Activated naive CD8-positive, alpha-beta T cell treated with anti-CD3 and anti-CD28 coated beads, Interleukin-2, amount 50 U/mL, for 24 hours (primary cell): ENCODE measurements at regions not wholly inside any gene's neighbourhood (a gene's known extent, or its start where the extent isn't known, plus 50 kb on each side); places are given as distances from the start of the nearest gene placed in this dataset.

ENCODE experiments used
- ATAC-seq: fragments of 150-1000 bp; cut with Tn5 transposase; one replicate; pipeline ENCODE4 v1.10.0; 2021
- DNase-seq: peaks from one replicate; pipeline ENCODE4 v3.0.0; 2021
- H3K27ac Mint-ChIP-seq: one replicate; pipeline ENCODE4 v1.8.0; 2021; ENCODE audit warnings: mild to moderate bottlenecking, mixed read lengths
- H3K27me3 Mint-ChIP-seq: one replicate; pipeline ENCODE4 v1.8.0; 2021; ENCODE audit warnings: mixed read lengths
- H3K36me3 Mint-ChIP-seq: one replicate; pipeline ENCODE4 v1.8.0; 2021; ENCODE audit warnings: low read depth, mixed read lengths
- H3K4me1 Mint-ChIP-seq: one replicate; pipeline ENCODE4 v1.8.0; 2021; ENCODE audit warnings: mixed read lengths
- H3K4me3 Mint-ChIP-seq: one replicate; pipeline ENCODE4 v1.8.0; 2021; ENCODE audit warnings: mild to moderate bottlenecking, moderate library complexity, mixed read lengths
- H3K9me3 Mint-ChIP-seq: one replicate; pipeline ENCODE4 v1.8.0; 2021; ENCODE audit warnings: mixed read lengths

GRCh38 chr15:97057503-97057902 is 727.0 kb downstream of the NR2F2 start:
- H3K36me3 Mint-ChIP-seq = no peaks in the 10 kb centered on the region
- ATAC-seq = no peak
- H3K27ac Mint-ChIP-seq = no peak overlapping the region
- H3K27me3 Mint-ChIP-seq = no peaks in the 10 kb centered on the region
- no peaks in the 10 kb centered on the region for H3K9me3 Mint-ChIP-seq
- H3K4me3 Mint-ChIP-seq = no peak overlapping the region
- DNase-seq = no peak
- no peaks in the 10 kb centered on the region for H3K4me1 Mint-ChIP-seq

- H3K27me3 Mint-ChIP-seq = no peaks in the 10 kb centered on the region
- no peak overlapping the region for H3K4me3 Mint-ChIP-seq
- no peaks in the 10 kb centered on the region for H3K36me3 Mint-ChIP-seq
- no peak overlapping the region for H3K27ac Mint-ChIP-seq
- DNase-seq (no peak), ATAC-seq (no peak)
- no peaks in the 10 kb centered on the region for H3K4me1 Mint-ChIP-seq
- peaks cover 5% of the 10 kb centered on the region for H3K9me3 Mint-ChIP-seq
Observed at GRCh38 chr15:97059281-97059680, 728.8 kb downstream of the NR2F2 start.

- Mint-ChIP-seq H3K27ac (no peak overlapping the region), H3K4me1 (no peaks in the 10 kb centered on the region), H3K27me3 (no peaks in the 10 kb centered on the region), H3K36me3 (no peaks in the 10 kb centered on the region), H3K4me3 (no peak overlapping the region), H3K9me3 (peaks cover 9% of the 10 kb centered on the region)
- ATAC-seq (no peak), DNase-seq (no peak)
Observed at GRCh38 chr15:97061392-97061791, 730.9 kb downstream of the NR2F2 start.

- no peaks in the 10 kb centered on the region for H3K4me1 Mint-ChIP-seq
- DNase-seq (no peak), ATAC-seq (no peak)
- peaks cover 11% of the 10 kb centered on the region for H3K9me3 Mint-ChIP-seq
- no peaks in the 10 kb centered on the region for H3K27me3 Mint-ChIP-seq
- H3K27ac Mint-ChIP-seq = no peak overlapping the region
- no peaks in the 10 kb centered on the region for H3K36me3 Mint-ChIP-seq
- no peak overlapping the region for H3K4me3 Mint-ChIP-seq
Observed at GRCh38 chr15:97071668-97072067, 741.2 kb downstream of the NR2F2 start.

- DNase-seq (no peak), ATAC-seq (no peak)
- Mint-ChIP-seq H3K27me3 (no peaks in the 10 kb centered on the region), H3K4me3 (no peak overlapping the region), H3K27ac (no peak overlapping the region), H3K4me1 (no peaks in the 10 kb centered on the region), H3K36me3 (no peaks in the 10 kb centered on the region), H3K9me3 (peaks cover 11% of the 10 kb centered on the region)
Observed at GRCh38 chr15:97072545-97072944, 742.0 kb downstream of the NR2F2 start.

GRCh38 chr15:97076011-97076410 is 745.5 kb downstream of the NR2F2 start:
- Mint-ChIP-seq H3K4me1 (no peaks in the 10 kb centered on the region), H3K9me3 (no peaks in the 10 kb centered on the region), H3K27ac (no peak overlapping the region), H3K36me3 (no peaks in the 10 kb centered on the region), H3K4me3 (no peak overlapping the region), H3K27me3 (no peaks in the 10 kb centered on the region)
- no peak for DNase-seq
- no peak for ATAC-seq

- no peak overlapping the region for H3K27ac Mint-ChIP-seq
- H3K4me3 Mint-ChIP-seq = no peak overlapping the region
- H3K9me3 Mint-ChIP-seq = peaks cover 5% of the 10 kb centered on the region
- DNase-seq (no peak), ATAC-seq (no peak)
- no peaks in the 10 kb centered on the region for H3K4me1 Mint-ChIP-seq
- no peaks in the 10 kb centered on the region for H3K27me3 Mint-ChIP-seq
- H3K36me3 Mint-ChIP-seq = no peaks in the 10 kb centered on the region
Observed at GRCh38 chr15:97077975-97078374, 747.5 kb downstream of the NR2F2 start.

- H3K36me3 Mint-ChIP-seq = no peaks in the 10 kb centered on the region
- peaks cover 5% of the 10 kb centered on the region for H3K9me3 Mint-ChIP-seq
- DNase-seq (no peak), ATAC-seq (no peak)
- no peaks in the 10 kb centered on the region for H3K4me1 Mint-ChIP-seq
- no peaks in the 10 kb centered on the region for H3K27me3 Mint-ChIP-seq
- no peak overlapping the region for H3K4me3 Mint-ChIP-seq
- H3K27ac Mint-ChIP-seq = no peak overlapping the region
Observed at GRCh38 chr15:97078591-97078990, 748.1 kb downstream of the NR2F2 start.

GRCh38 chr15:97081666-97082226 is 751.2 kb downstream of the NR2F2 start:
- no peaks in the 10 kb centered on the region for H3K4me1 Mint-ChIP-seq
- H3K9me3 Mint-ChIP-seq = peaks cover 5% of the 10 kb centered on the region
- H3K27me3 Mint-ChIP-seq = no peaks in the 10 kb centered on the region
- H3K4me3 Mint-ChIP-seq = no peak overlapping the region
- H3K36me3 Mint-ChIP-seq = no peaks in the 10 kb centered on the region
- no peak overlapping the region for H3K27ac Mint-ChIP-seq
- DNase-seq (no peak), ATAC-seq (no peak)

- Mint-ChIP-seq H3K36me3 (no peaks in the 10 kb centered on the region), H3K27me3 (no peaks in the 10 kb centered on the region), H3K4me3 (no peak overlapping the region), H3K4me1 (no peaks in the 10 kb centered on the region), H3K27ac (no peak overlapping the region), H3K9me3 (peaks cover 5% of the 10 kb centered on the region)
- ATAC-seq (no peak), DNase-seq (no peak)
Observed at GRCh38 chr15:97082830-97083229, 752.3 kb downstream of the NR2F2 start.

GRCh38 chr15:97084650-97085049 is 754.1 kb downstream of the NR2F2 start:
- H3K9me3 Mint-ChIP-seq = peaks cover 8% of the 10 kb centered on the region
- no peak overlapping the region for H3K27ac Mint-ChIP-seq
- no peak for DNase-seq
- H3K36me3 Mint-ChIP-seq = no peaks in the 10 kb centered on the region
- ATAC-seq = no peak
- no peaks in the 10 kb centered on the region for H3K27me3 Mint-ChIP-seq
- no peak overlapping the region for H3K4me3 Mint-ChIP-seq
- no peaks in the 10 kb centered on the region for H3K4me1 Mint-ChIP-seq

- H3K27ac Mint-ChIP-seq = no peak overlapping the region
- H3K4me1 Mint-ChIP-seq = no peaks in the 10 kb centered on the region
- no peak for DNase-seq
- peaks cover 8% of the 10 kb centered on the region for H3K9me3 Mint-ChIP-seq
- H3K36me3 Mint-ChIP-seq = no peaks in the 10 kb centered on the region
- H3K27me3 Mint-ChIP-seq = no peaks in the 10 kb centered on the region
- no peak for ATAC-seq
- H3K4me3 Mint-ChIP-seq = no peak overlapping the region
Observed at GRCh38 chr15:97085731-97086130, 755.2 kb downstream of the NR2F2 start.

- Mint-ChIP-seq H3K4me1 (no peaks in the 10 kb centered on the region), H3K9me3 (peaks cover 3% of the 10 kb centered on the region), H3K36me3 (no peaks in the 10 kb centered on the region), H3K27me3 (no peaks in the 10 kb centered on the region), H3K27ac (no peak overlapping the region), H3K4me3 (no peak overlapping the region)
- ATAC-seq (no peak), DNase-seq (no peak)
Observed at GRCh38 chr15:97087006-97087741, 756.7 kb downstream of the NR2F2 start.

GRCh38 chr15:97091093-97091492 is 760.6 kb downstream of the NR2F2 start:
- Mint-ChIP-seq H3K4me3 (no peak overlapping the region), H3K9me3 (peaks cover 14% of the 10 kb centered on the region), H3K27ac (no peak overlapping the region), H3K36me3 (no peaks in the 10 kb centered on the region), H3K27me3 (no peaks in the 10 kb centered on the region), H3K4me1 (no peaks in the 10 kb centered on the region)
- ATAC-seq (no peak), DNase-seq (no peak)

GRCh38 chr15:97092656-97093055 is 762.2 kb downstream of the NR2F2 start:
- H3K27me3 Mint-ChIP-seq = no peaks in the 10 kb centered on the region
- DNase-seq = no peak
- no peaks in the 10 kb centered on the region for H3K4me1 Mint-ChIP-seq
- ATAC-seq = no peak
- no peaks in the 10 kb centered on the region for H3K36me3 Mint-ChIP-seq
- H3K9me3 Mint-ChIP-seq = peaks cover 21% of the 10 kb centered on the region
- no peak overlapping the region for H3K27ac Mint-ChIP-seq
- no peak overlapping the region for H3K4me3 Mint-ChIP-seq
